Fibroblast of skin of back (primary cell): ENCODE measurements at regions not wholly inside any gene's neighbourhood (a gene's known extent, or its start where the extent isn't known, plus 50 kb on each side); places are given as distances from the start of the nearest gene placed in this dataset.
"Not testable (repeated sequence)": the region's sequence is repeated elsewhere in the genome, so short reads cannot be mapped to it uniquely, and the experiment has no call there.

Experiments used
- DNase-seq: peaks from one replicate; pipeline ENCODE4 v3.0.0-alpha.2; 2013

GRCh38 chr3:10628891-10629670, 123.7 kb upstream of the ATP2B2 start:
- DNase-seq = no peak

- DNase-seq = no peak
Measured at GRCh38 chr3:10629671-10630040, 124.3 kb upstream of the ATP2B2 start.

- DNase-seq = no peak
Measured at GRCh38 chr3:10631224-10631623, 125.8 kb upstream of the ATP2B2 start.

- no peak for DNase-seq
Measured at GRCh38 chr3:10632125-10632524, 126.7 kb upstream of the ATP2B2 start.

- no peak for DNase-seq
Measured at GRCh38 chr3:10632741-10633140, 127.4 kb upstream of the ATP2B2 start.

- DNase-seq = no peak
Measured at GRCh38 chr3:10635446-10636076, 130.2 kb upstream of the ATP2B2 start.

GRCh38 chr3:10637342-10637741, 132.0 kb upstream of the ATP2B2 start:
- DNase-seq = no peak

- no peak for DNase-seq
Measured at GRCh38 chr3:10638466-10638865, 133.1 kb upstream of the ATP2B2 start.

GRCh38 chr3:10641760-10642159, 136.4 kb upstream of the ATP2B2 start:
- DNase-seq = no peak

GRCh38 chr3:10644189-10644588, 138.8 kb upstream of the ATP2B2 start:
- DNase-seq = no peak

- DNase-seq = no peak
Measured at GRCh38 chr3:10645800-10646199, 140.4 kb upstream of the ATP2B2 start.

- DNase-seq = no peak
Measured at GRCh38 chr3:10646531-10647335, 141.3 kb upstream of the ATP2B2 start.

GRCh38 chr3:10647376-10647775, 142.0 kb upstream of the ATP2B2 start:
- no peak for DNase-seq

- no peak for DNase-seq
Measured at GRCh38 chr3:10648181-10648580, 142.8 kb upstream of the ATP2B2 start.

GRCh38 chr3:10649463-10649862, 144.1 kb upstream of the ATP2B2 start:
- DNase-seq = not testable (repeated sequence)

- DNase-seq = no peak
Measured at GRCh38 chr3:10651506-10651905, 146.1 kb upstream of the ATP2B2 start.

- DNase-seq = no peak
Measured at GRCh38 chr3:10653241-10653640, 147.9 kb upstream of the ATP2B2 start.

- no peak for DNase-seq
Measured at GRCh38 chr3:10653866-10654611, 148.7 kb upstream of the ATP2B2 start.

- no peak for DNase-seq
Measured at GRCh38 chr3:10655105-10655504, 149.7 kb upstream of the ATP2B2 start.

- not testable (repeated sequence) for DNase-seq
Measured at GRCh38 chr3:10657339-10657738, 152.0 kb upstream of the ATP2B2 start.

- no peak for DNase-seq
Measured at GRCh38 chr3:10665592-10665991, 150.4 kb upstream of the SLC6A11 start.

- DNase-seq = no peak
Measured at GRCh38 chr3:10666621-10667020, 149.4 kb upstream of the SLC6A11 start.

GRCh38 chr3:10667269-10667668, 148.8 kb upstream of the SLC6A11 start:
- DNase-seq = no peak
